ENCODE measurements at regions not wholly inside any gene's neighbourhood (a gene's known extent, or its start where the extent isn't known, plus 50 kb on each side); places are given as distances from the start of the nearest gene placed in this dataset.

DNA sequence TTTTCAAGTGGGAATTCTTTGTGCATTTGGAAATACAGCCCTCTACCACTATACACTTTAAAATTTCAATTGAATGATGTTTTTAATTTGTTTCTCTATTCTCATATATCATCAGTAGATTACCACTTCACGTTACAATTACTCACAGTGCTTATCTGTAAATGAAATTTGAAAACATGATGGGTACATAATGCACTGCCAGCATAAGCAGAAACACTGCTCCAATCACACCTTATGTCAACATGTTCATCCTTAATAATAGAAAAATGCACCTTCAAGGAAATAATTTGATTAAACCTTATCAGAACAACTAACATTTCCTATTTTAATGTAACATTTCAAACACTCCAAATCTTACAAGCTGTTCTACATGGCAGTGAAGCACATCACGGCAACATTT, 718.4 kb downstream of the GBE1 start:
- H3K27me3 ChIP-seq (ENCODE audit: control insufficient read depth in 2 of 2, insufficient read depth in 2 of 2, low read length in 2 of 2), result no peaks in the 10 kb centered on the region
- H3K9ac ChIP-seq (ENCODE audit: low read depth in 1 of 2, low read length in 2 of 2), result no peak overlapping the region
- no peak overlapping the region for H3K4me3 ChIP-seq (ENCODE audit: low read length in 2 of 2)
- H3K4me1 ChIP-seq (ENCODE audit: control insufficient read depth in 2 of 2, insufficient read depth in 2 of 2, low read length in 2 of 2), result no peaks in the 10 kb centered on the region
- H3K36me3 ChIP-seq (ENCODE audit: control insufficient read depth in 2 of 2, insufficient read depth in 2 of 2, low read length in 2 of 2), result no peaks in the 10 kb centered on the region
- no peaks in the 10 kb centered on the region for H3K9me3 ChIP-seq (ENCODE audit: control insufficient read depth in 2 of 2, low read length in 2 of 2)
- H3K27ac ChIP-seq (ENCODE audit: low read depth in 2 of 2, low read length in 2 of 2), result no peak overlapping the region

DNA sequence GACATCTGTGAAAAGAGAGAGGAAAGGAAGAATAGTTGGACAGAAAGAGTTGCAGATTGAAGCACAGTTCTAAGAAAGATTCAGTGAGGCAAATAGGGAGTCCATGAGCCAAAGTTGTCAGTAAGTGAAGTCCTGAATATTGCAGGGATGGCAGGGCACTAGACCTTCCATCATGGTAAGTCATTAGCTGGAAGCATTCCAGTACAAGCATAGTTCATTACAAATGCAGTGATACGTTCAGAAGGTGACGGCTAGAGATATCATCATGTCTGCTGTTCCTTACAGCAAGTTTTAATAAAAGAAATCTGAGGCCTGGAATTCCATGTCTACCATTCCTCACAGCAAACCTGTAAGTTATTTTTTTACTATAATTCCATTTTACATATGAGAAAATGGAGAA, 720.1 kb downstream of the GBE1 start:
- no peak overlapping the region for H3K4me3 ChIP-seq (ENCODE audit: low read length in 2 of 2)
- no peak overlapping the region for H3K9ac ChIP-seq (ENCODE audit: low read depth in 1 of 2, low read length in 2 of 2)
- H3K4me1 ChIP-seq (ENCODE audit: control insufficient read depth in 2 of 2, insufficient read depth in 2 of 2, low read length in 2 of 2), result no peaks in the 10 kb centered on the region
- no peaks in the 10 kb centered on the region for H3K36me3 ChIP-seq (ENCODE audit: control insufficient read depth in 2 of 2, insufficient read depth in 2 of 2, low read length in 2 of 2)
- H3K9me3 ChIP-seq (ENCODE audit: control insufficient read depth in 2 of 2, low read length in 2 of 2), result no peaks in the 10 kb centered on the region
- no peak overlapping the region for H3K27ac ChIP-seq (ENCODE audit: low read depth in 2 of 2, low read length in 2 of 2)
- H3K27me3 ChIP-seq (ENCODE audit: control insufficient read depth in 2 of 2, insufficient read depth in 2 of 2, low read length in 2 of 2), result no peaks in the 10 kb centered on the region

DNA sequence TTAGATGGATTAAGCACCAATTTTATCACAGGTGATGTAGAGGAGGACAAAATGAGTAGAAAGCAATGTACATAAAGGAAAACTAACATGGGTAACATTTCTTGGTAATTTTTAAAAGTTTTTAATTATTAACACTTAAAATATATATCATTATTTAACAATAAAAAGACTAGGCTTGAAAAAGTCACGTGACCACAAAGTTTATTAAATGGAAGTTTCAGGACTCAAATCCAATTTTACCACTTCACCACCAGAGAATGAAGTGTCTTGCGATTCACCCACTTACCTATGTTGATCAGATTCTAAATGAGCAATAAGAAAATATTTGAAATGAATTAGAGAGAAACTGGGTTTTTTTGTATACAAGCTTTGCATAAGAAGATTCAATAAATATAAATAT, 721.3 kb downstream of the GBE1 start:
- Histone ChIP-seq H3K27ac (ENCODE audit: low read depth in 2 of 2, low read length in 2 of 2) (no peak overlapping the region), H3K9me3 (ENCODE audit: control insufficient read depth in 2 of 2, low read length in 2 of 2) (no peaks in the 10 kb centered on the region), H3K27me3 (ENCODE audit: control insufficient read depth in 2 of 2, insufficient read depth in 2 of 2, low read length in 2 of 2) (no peaks in the 10 kb centered on the region), H3K4me1 (ENCODE audit: control insufficient read depth in 2 of 2, insufficient read depth in 2 of 2, low read length in 2 of 2) (no peaks in the 10 kb centered on the region), H3K36me3 (ENCODE audit: control insufficient read depth in 2 of 2, insufficient read depth in 2 of 2, low read length in 2 of 2) (no peaks in the 10 kb centered on the region), H3K9ac (ENCODE audit: low read depth in 1 of 2, low read length in 2 of 2) (no peak overlapping the region), H3K4me3 (ENCODE audit: low read length in 2 of 2) (no peak overlapping the region)

DNA sequence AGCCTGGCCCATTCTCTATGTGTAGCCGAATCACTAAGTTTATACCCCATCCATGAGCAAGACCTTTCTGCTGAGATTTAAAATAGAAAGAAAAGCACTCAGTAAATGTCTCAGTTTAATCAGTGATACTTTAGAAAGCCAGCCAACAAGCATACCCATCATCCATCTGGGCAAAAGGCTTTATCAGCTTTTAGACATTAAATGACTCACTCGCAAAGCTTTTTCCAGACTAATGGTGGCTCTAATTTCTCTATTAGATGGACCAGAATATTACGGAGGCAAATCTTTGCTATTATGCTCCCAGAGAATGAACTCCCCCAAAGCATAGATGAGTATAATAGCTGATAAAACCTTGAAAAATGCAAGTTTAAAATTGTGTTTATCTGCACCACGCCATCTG, 727.8 kb downstream of the GBE1 start:
- Histone ChIP-seq H3K27me3 (ENCODE audit: control insufficient read depth in 2 of 2, insufficient read depth in 2 of 2, low read length in 2 of 2) (no peaks in the 10 kb centered on the region), H3K4me3 (ENCODE audit: low read length in 2 of 2) (no peak overlapping the region), H3K27ac (ENCODE audit: low read depth in 2 of 2, low read length in 2 of 2) (no peak overlapping the region), H3K9ac (ENCODE audit: low read depth in 1 of 2, low read length in 2 of 2) (no peak overlapping the region), H3K36me3 (ENCODE audit: control insufficient read depth in 2 of 2, insufficient read depth in 2 of 2, low read length in 2 of 2) (no peaks in the 10 kb centered on the region), H3K4me1 (ENCODE audit: control insufficient read depth in 2 of 2, insufficient read depth in 2 of 2, low read length in 2 of 2) (no peaks in the 10 kb centered on the region), H3K9me3 (ENCODE audit: control insufficient read depth in 2 of 2, low read length in 2 of 2) (no peaks in the 10 kb centered on the region)

DNA sequence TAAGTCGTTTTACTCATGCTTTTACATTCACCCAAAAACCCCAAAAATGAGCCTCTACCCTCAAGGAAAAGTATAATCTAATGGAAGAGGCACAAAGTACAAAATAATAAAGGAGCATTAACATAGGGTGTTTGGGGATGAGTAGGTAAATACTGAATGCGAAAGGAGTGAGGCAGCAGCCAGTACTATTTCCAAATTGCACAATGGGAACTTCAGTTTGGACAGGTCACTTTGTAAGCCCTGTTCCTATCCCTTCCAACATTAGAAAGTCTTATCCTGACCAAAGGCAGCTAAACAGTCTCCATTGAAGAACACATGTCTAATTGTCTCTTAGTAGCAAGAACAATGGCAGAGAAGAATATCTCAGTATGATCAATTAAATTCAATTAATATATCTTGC, 728.3 kb downstream of the GBE1 start:
- Histone ChIP-seq H3K27ac (ENCODE audit: low read depth in 2 of 2, low read length in 2 of 2) (no peak overlapping the region), H3K9ac (ENCODE audit: low read depth in 1 of 2, low read length in 2 of 2) (no peak overlapping the region), H3K9me3 (ENCODE audit: control insufficient read depth in 2 of 2, low read length in 2 of 2) (no peaks in the 10 kb centered on the region), H3K36me3 (ENCODE audit: control insufficient read depth in 2 of 2, insufficient read depth in 2 of 2, low read length in 2 of 2) (no peaks in the 10 kb centered on the region), H3K4me1 (ENCODE audit: control insufficient read depth in 2 of 2, insufficient read depth in 2 of 2, low read length in 2 of 2) (no peaks in the 10 kb centered on the region), H3K27me3 (ENCODE audit: control insufficient read depth in 2 of 2, insufficient read depth in 2 of 2, low read length in 2 of 2) (no peaks in the 10 kb centered on the region), H3K4me3 (ENCODE audit: low read length in 2 of 2) (no peak overlapping the region)

DNA sequence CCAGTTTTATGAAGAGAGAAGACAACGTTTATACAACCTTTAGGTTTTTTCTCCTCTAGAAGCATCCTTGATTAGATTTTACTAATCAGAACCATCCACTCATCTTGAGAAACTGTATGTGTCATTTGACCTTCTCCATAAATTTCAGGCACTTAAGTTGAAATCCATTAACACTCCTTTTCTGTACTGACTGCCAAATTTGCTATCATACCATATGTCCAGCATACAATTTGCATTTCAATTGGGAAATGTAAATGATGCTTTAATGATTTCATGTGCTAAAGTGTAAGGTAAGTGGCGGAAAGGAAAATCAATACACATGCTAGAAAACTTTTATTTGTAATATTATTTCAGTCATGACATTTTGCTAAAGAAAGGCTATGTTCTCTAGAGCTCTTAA, 731.6 kb downstream of the GBE1 start:
- no peak overlapping the region for H3K4me3 ChIP-seq (ENCODE audit: low read length in 2 of 2)
- no peaks in the 10 kb centered on the region for H3K9me3 ChIP-seq (ENCODE audit: control insufficient read depth in 2 of 2, low read length in 2 of 2)
- H3K4me1 ChIP-seq (ENCODE audit: control insufficient read depth in 2 of 2, insufficient read depth in 2 of 2, low read length in 2 of 2), result no peaks in the 10 kb centered on the region
- H3K27ac ChIP-seq (ENCODE audit: low read depth in 2 of 2, low read length in 2 of 2), result no peak overlapping the region
- H3K27me3 ChIP-seq (ENCODE audit: control insufficient read depth in 2 of 2, insufficient read depth in 2 of 2, low read length in 2 of 2), result no peaks in the 10 kb centered on the region
- no peaks in the 10 kb centered on the region for H3K36me3 ChIP-seq (ENCODE audit: control insufficient read depth in 2 of 2, insufficient read depth in 2 of 2, low read length in 2 of 2)
- no peak overlapping the region for H3K9ac ChIP-seq (ENCODE audit: low read depth in 1 of 2, low read length in 2 of 2)

DNA sequence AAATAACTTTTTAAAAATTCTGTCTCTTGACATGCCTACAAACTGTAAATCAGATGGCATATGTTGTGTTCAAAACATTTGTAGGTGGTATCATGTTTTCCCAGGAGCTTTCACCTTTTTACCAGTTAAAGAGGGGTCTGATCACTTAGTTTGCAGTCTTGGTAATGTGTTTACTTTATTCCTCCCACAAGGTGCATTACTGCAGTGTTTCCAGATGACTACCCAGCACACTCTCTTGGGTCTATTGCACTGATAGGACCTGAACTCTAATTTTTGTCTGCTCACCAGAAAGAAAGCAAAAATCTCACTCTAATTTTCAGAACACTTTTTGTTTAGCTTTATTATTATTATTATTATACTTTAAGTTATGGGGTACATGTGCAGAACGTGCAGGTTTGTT, 734.1 kb downstream of the GBE1 start:
- H3K27me3 ChIP-seq (ENCODE audit: control insufficient read depth in 2 of 2, insufficient read depth in 2 of 2, low read length in 2 of 2), result no peaks in the 10 kb centered on the region
- no peaks in the 10 kb centered on the region for H3K36me3 ChIP-seq (ENCODE audit: control insufficient read depth in 2 of 2, insufficient read depth in 2 of 2, low read length in 2 of 2)
- H3K27ac ChIP-seq (ENCODE audit: low read depth in 2 of 2, low read length in 2 of 2), result no peak overlapping the region

DNA sequence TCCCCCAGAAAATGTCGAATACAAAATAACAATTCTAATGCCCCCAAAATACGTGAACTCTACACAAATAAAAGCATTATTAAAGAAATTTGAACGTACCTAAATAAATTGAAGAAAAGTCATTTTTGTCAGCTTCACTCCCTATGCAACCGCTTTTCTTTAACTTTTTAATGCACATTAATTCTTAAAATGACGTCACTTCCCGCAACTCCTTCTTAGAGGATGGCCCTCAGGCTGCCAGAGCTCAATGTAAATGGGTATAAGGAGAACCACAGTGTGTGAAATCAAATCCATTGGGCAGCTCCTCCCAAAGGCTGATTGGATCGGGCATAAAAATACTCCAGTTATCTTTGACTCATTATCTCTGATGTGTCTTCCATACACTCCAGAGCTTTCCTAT, 736.9 kb downstream of the GBE1 start:
- Histone ChIP-seq H3K9ac (ENCODE audit: low read depth in 1 of 2, low read length in 2 of 2) (no peak overlapping the region), H3K4me1 (ENCODE audit: control insufficient read depth in 2 of 2, insufficient read depth in 2 of 2, low read length in 2 of 2) (no peaks in the 10 kb centered on the region), H3K27me3 (ENCODE audit: control insufficient read depth in 2 of 2, insufficient read depth in 2 of 2, low read length in 2 of 2) (no peaks in the 10 kb centered on the region), H3K27ac (ENCODE audit: low read depth in 2 of 2, low read length in 2 of 2) (no peak overlapping the region), H3K36me3 (ENCODE audit: control insufficient read depth in 2 of 2, insufficient read depth in 2 of 2, low read length in 2 of 2) (no peaks in the 10 kb centered on the region), H3K4me3 (ENCODE audit: low read length in 2 of 2) (no peak overlapping the region), H3K9me3 (ENCODE audit: control insufficient read depth in 2 of 2, low read length in 2 of 2) (no peaks in the 10 kb centered on the region)

More for the DNA sequence above, 734.1 kb downstream of the GBE1 start:
- no peaks in the 10 kb centered on the region for H3K4me1 ChIP-seq (ENCODE audit: control insufficient read depth in 2 of 2, insufficient read depth in 2 of 2, low read length in 2 of 2)
- H3K9me3 ChIP-seq (ENCODE audit: control insufficient read depth in 2 of 2, low read length in 2 of 2), result no peaks in the 10 kb centered on the region
- no peak overlapping the region for H3K9ac ChIP-seq (ENCODE audit: low read depth in 1 of 2, low read length in 2 of 2)
- no peak overlapping the region for H3K4me3 ChIP-seq (ENCODE audit: low read length in 2 of 2)

- no peak overlapping the region for H3K9ac ChIP-seq (ENCODE audit: low read depth in 1 of 2, low read length in 2 of 2)
Observed at GRCh38 chr3:81022339-81022738, 739.1 kb downstream of the GBE1 start.

GRCh38 chr3:81013360-81013759, 748.1 kb downstream of the GBE1 start:
- no peaks in the 10 kb centered on the region for H3K4me1 ChIP-seq (ENCODE audit: control insufficient read depth in 2 of 2, insufficient read depth in 2 of 2, low read length in 2 of 2)
- H3K9ac ChIP-seq (ENCODE audit: low read depth in 1 of 2, low read length in 2 of 2), result no peak overlapping the region
- no peaks in the 10 kb centered on the region for H3K9me3 ChIP-seq (ENCODE audit: control insufficient read depth in 2 of 2, low read length in 2 of 2)
- no peaks in the 10 kb centered on the region for H3K27me3 ChIP-seq (ENCODE audit: control insufficient read depth in 2 of 2, insufficient read depth in 2 of 2, low read length in 2 of 2)
- H3K36me3 ChIP-seq (ENCODE audit: control insufficient read depth in 2 of 2, insufficient read depth in 2 of 2, low read length in 2 of 2), result no peaks in the 10 kb centered on the region
- no peak overlapping the region for H3K4me3 ChIP-seq (ENCODE audit: low read length in 2 of 2)
- H3K27ac ChIP-seq (ENCODE audit: low read depth in 2 of 2, low read length in 2 of 2), result no peak overlapping the region

More at GRCh38 chr3:81022339-81022738, 739.1 kb downstream of the GBE1 start:
- Histone ChIP-seq H3K4me1 (ENCODE audit: control insufficient read depth in 2 of 2, insufficient read depth in 2 of 2, low read length in 2 of 2) (no peaks in the 10 kb centered on the region), H3K36me3 (ENCODE audit: control insufficient read depth in 2 of 2, insufficient read depth in 2 of 2, low read length in 2 of 2) (no peaks in the 10 kb centered on the region), H3K9me3 (ENCODE audit: control insufficient read depth in 2 of 2, low read length in 2 of 2) (no peaks in the 10 kb centered on the region), H3K27me3 (ENCODE audit: control insufficient read depth in 2 of 2, insufficient read depth in 2 of 2, low read length in 2 of 2) (no peaks in the 10 kb centered on the region), H3K4me3 (ENCODE audit: low read length in 2 of 2) (no peak overlapping the region), H3K27ac (ENCODE audit: low read depth in 2 of 2, low read length in 2 of 2) (no peak overlapping the region)

DNA sequence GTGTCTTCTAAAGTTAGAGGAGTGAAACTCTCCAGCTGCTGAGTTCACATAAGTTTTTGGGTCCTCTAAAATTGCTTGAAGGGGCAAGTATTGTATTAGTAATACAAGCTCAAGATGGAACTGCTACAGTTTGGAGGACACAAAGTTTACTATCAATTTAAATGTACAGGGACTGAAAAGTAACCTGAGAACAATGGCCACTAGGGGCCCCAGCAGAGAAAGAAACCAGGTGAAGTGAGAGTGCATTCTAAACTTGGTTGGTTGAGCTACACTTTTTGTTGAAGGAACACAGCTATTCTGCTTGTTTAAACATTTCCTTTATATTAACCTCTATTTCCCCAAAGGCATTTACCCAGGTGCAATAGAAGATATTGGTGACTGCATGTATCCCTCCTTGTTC, 755.5 kb downstream of the GBE1 start:
- Histone ChIP-seq H3K4me3 (ENCODE audit: low read length in 2 of 2) (no peak overlapping the region), H3K9me3 (ENCODE audit: control insufficient read depth in 2 of 2, low read length in 2 of 2) (no peaks in the 10 kb centered on the region), H3K9ac (ENCODE audit: low read depth in 1 of 2, low read length in 2 of 2) (no peak overlapping the region), H3K4me1 (ENCODE audit: control insufficient read depth in 2 of 2, insufficient read depth in 2 of 2, low read length in 2 of 2) (no peaks in the 10 kb centered on the region), H3K27ac (ENCODE audit: low read depth in 2 of 2, low read length in 2 of 2) (no peak overlapping the region), H3K36me3 (ENCODE audit: control insufficient read depth in 2 of 2, insufficient read depth in 2 of 2, low read length in 2 of 2) (no peaks in the 10 kb centered on the region), H3K27me3 (ENCODE audit: control insufficient read depth in 2 of 2, insufficient read depth in 2 of 2, low read length in 2 of 2) (no peaks in the 10 kb centered on the region)

All from mucosa of rectum (tissue), 2 donors.